ENCODE measurements at regions not wholly inside any gene's neighbourhood (a gene's known extent, or its start where the extent isn't known, plus 50 kb on each side); places are given as distances from the start of the nearest gene placed in this dataset.

GRCh38 chr3:144294659-144295538, 323.3 kb downstream of the DIPK2A start:
- H3K4me1 ChIP-seq: no peaks in the 10 kb centered on the region
- TF ChIP-seq CTCF (IDR thresholded peaks at IDR 0.05): no peak
- no peaks in the 10 kb centered on the region for H3K36me3 ChIP-seq
- no peak for DNase-seq (ENCODE audit: low spot score in 2 of 2)
- H3K9me3 ChIP-seq: peaks cover 0 to 4% of the 10 kb centered on the region in 2 donors
- no peak overlapping the region for H3K4me3 ChIP-seq
- H3K27me3 ChIP-seq: no peaks in the 10 kb centered on the region
- no peak overlapping the region for H3K27ac ChIP-seq
- intact Hi-C loops (cut with DNase I): no loop called here

- H3K4me1 ChIP-seq: no peaks in the 10 kb centered on the region
- H3K27me3 ChIP-seq: no peaks in the 10 kb centered on the region
- intact Hi-C loops (cut with DNase I): no loop called here
- H3K4me3 ChIP-seq: no peak overlapping the region
- peaks cover 0 to 4% of the 10 kb centered on the region in 2 donors for H3K9me3 ChIP-seq
- H3K27ac ChIP-seq: no peak overlapping the region
- no peak for TF ChIP-seq CTCF (IDR thresholded peaks at IDR 0.05)
- H3K36me3 ChIP-seq: no peaks in the 10 kb centered on the region
- DNase-seq (ENCODE audit: low spot score in 2 of 2): no peak
Measured at GRCh38 chr3:144295613-144296012, 324.0 kb downstream of the DIPK2A start.

- TF ChIP-seq CTCF (IDR thresholded peaks at IDR 0.05): no peak
- H3K27me3 ChIP-seq: no peaks in the 10 kb centered on the region
Measured at GRCh38 chr3:144296808-144297207, 325.2 kb downstream of the DIPK2A start.

GRCh38 chr3:144301863-144302262, 330.2 kb downstream of the DIPK2A start:
- Histone ChIP-seq H3K27ac (no peak overlapping the region), H3K27me3 (no peaks in the 10 kb centered on the region), H3K9me3 (peaks cover 0 to 6% of the 10 kb centered on the region in 2 donors), H3K4me3 (no peak overlapping the region), H3K36me3 (no peaks in the 10 kb centered on the region), H3K4me1 (no peaks in the 10 kb centered on the region)
- DNase-seq (ENCODE audit: low spot score in 2 of 2): no peak
- TF ChIP-seq CTCF (IDR thresholded peaks at IDR 0.05): no peak
- intact Hi-C loops (cut with DNase I): no loop called here

More at GRCh38 chr3:144296808-144297207, 325.2 kb downstream of the DIPK2A start:
- Histone ChIP-seq H3K4me1 (no peaks in the 10 kb centered on the region), H3K9me3 (peaks cover 0 to 2% of the 10 kb centered on the region in 2 donors), H3K36me3 (no peaks in the 10 kb centered on the region), H3K27ac (no peak overlapping the region), H3K4me3 (no peak overlapping the region)
- intact Hi-C loops (cut with DNase I): no loop called here
- DNase-seq (ENCODE audit: low spot score in 2 of 2): no peak

GRCh38 chr3:144307951-144308350, 336.3 kb downstream of the DIPK2A start:
- intact Hi-C loops (cut with DNase I): no loop called here
- no peaks in the 10 kb centered on the region for H3K4me1 ChIP-seq
- no peak overlapping the region for H3K4me3 ChIP-seq
- peaks cover 0 to 6% of the 10 kb centered on the region in 2 donors for H3K9me3 ChIP-seq
- no peak for TF ChIP-seq CTCF (IDR thresholded peaks at IDR 0.05)
- H3K27me3 ChIP-seq: no peaks in the 10 kb centered on the region
- no peaks in the 10 kb centered on the region for H3K36me3 ChIP-seq
- DNase-seq (ENCODE audit: low spot score in 2 of 2): no peak
- H3K27ac ChIP-seq: no peak overlapping the region
